ENCODE measurements at regions not wholly inside any gene's neighbourhood (a gene's known extent, or its start where the extent isn't known, plus 50 kb on each side); places are given as distances from the start of the nearest gene placed in this dataset.

DNA sequence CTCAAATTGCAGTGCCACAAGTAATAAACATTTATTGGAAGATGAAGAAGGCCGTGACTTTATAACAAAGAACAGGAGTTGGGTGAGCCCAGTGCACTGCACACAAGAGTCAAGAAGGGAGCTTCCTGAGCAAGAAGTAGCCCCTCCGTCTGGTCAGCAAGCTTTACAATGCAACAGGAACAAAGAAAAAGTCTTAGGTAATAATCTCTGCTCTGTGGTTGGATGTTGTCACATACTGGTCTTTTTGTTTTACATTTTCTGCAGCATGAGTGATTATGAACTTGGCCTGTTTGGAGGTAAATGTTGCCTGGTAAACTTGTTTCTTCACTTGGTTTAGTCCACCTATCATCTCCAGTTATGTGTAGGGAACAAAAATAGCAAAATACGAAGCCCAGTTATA is 157.2 kb downstream of the KDM5D start:
- TF ChIP-seq, protein P1, sequence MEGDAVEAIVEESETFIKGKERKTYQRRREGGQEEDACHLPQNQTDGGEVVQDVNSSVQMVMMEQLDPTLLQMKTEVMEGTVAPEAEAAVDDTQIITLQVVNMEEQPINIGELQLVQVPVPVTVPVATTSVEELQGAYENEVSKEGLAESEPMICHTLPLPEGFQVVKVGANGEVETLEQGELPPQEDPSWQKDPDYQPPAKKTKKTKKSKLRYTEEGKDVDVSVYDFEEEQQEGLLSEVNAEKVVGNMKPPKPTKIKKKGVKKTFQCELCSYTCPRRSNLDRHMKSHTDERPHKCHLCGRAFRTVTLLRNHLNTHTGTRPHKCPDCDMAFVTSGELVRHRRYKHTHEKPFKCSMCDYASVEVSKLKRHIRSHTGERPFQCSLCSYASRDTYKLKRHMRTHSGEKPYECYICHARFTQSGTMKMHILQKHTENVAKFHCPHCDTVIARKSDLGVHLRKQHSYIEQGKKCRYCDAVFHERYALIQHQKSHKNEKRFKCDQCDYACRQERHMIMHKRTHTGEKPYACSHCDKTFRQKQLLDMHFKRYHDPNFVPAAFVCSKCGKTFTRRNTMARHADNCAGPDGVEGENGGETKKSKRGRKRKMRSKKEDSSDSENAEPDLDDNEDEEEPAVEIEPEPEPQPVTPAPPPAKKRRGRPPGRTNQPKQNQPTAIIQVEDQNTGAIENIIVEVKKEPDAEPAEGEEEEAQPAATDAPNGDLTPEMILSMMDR (IDR thresholded peaks at IDR 0.05), result no peak
- no peak for TF ChIP-seq POLR2A (IDR thresholded peaks at IDR 0.05)
